ENCODE measurements at regions not wholly inside any gene's neighbourhood (a gene's known extent, or its start where the extent isn't known, plus 50 kb on each side); places are given as distances from the start of the nearest gene placed in this dataset.
A peak's percentile ranks its signal among the peaks of the same experiment; 100 is the strongest.
"Not testable (repeated sequence)": the region's sequence is repeated elsewhere in the genome, so short reads cannot be mapped to it uniquely, and the experiment has no call there.

DNA sequence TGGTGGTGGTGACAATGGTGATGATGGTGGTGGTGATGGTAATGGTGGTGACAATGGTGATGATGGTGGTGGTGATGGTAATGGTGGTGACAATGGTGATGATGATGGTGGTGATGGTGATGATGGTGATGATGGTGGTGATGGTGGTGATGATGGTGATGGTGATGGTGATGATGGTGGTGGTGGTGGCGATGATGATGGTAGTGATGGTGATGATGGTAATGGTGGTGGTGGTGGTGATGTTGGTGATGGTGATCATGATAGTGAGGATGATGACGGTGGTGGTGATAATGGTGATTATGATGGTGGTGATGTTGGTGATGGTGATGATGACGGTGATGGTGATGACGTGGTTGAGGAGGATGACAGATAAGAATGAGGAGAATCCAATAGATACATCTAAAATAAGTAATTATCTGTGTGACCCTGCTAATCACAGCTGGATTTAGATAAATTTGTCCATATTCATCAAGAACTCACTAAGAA lies 170.7 kb upstream of the SFSWAP start:
- ATAC-seq = no peak
- H3K4me3 ChIP-seq = no peak overlapping the region
- no peak for DNase-seq
- peaks cover 0 to 5% (median 0%) of the 10 kb centered on the region in 9 donors for H3K27me3 ChIP-seq
- H3K4me1 ChIP-seq = no peaks in the 10 kb centered on the region
- no peak for TF ChIP-seq POLR2A (IDR thresholded peaks at IDR 0.05)
- TF ChIP-seq, protein P1, sequence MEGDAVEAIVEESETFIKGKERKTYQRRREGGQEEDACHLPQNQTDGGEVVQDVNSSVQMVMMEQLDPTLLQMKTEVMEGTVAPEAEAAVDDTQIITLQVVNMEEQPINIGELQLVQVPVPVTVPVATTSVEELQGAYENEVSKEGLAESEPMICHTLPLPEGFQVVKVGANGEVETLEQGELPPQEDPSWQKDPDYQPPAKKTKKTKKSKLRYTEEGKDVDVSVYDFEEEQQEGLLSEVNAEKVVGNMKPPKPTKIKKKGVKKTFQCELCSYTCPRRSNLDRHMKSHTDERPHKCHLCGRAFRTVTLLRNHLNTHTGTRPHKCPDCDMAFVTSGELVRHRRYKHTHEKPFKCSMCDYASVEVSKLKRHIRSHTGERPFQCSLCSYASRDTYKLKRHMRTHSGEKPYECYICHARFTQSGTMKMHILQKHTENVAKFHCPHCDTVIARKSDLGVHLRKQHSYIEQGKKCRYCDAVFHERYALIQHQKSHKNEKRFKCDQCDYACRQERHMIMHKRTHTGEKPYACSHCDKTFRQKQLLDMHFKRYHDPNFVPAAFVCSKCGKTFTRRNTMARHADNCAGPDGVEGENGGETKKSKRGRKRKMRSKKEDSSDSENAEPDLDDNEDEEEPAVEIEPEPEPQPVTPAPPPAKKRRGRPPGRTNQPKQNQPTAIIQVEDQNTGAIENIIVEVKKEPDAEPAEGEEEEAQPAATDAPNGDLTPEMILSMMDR (IDR thresholded peaks at IDR 0.05) = no peak
- 91 to 94% (median 93%) methylated on average over 4 of the region's 4 CpGs for WGBS, 4 donors
- H3K9me3 ChIP-seq = peaks cover 0 to 3% (median 0%) of the 10 kb centered on the region in 12 donors
- intact Hi-C loops (cut with DNase I) = no loop called here
- no peaks in the 10 kb centered on the region for H3K36me3 ChIP-seq
- no peak overlapping the region for H3K27ac ChIP-seq

DNA sequence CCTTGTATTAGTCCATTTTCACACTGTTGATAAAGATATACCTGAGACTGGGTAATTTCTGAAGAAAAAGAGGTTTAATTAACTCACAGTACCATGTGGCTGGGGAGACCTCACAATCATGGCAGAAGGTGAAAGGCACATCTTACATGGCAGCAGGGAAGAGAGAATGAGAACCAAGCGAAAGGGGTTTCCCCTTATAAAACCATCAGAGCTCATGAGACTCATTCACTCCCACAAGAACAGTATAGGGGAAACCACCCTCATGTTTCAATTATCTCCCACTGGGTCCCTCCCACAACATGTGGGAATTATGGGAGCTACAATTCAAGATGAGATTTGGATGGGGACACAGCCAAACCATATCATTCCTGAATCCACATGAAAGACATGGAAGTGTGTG lies 169.4 kb upstream of the SFSWAP start:
- intact Hi-C loops (cut with DNase I); H3K27me3 ChIP-seq; H3K36me3 ChIP-seq; H3K4me1 ChIP-seq; DNase-seq; H3K9me3 ChIP-seq; H3K27ac ChIP-seq; H3K4me3 ChIP-seq; ATAC-seq: not testable (repeated sequence)
- WGBS, 4 donors = 84 to 100% (median 91%) methylated on average over 1 of the region's 1 CpG

GRCh38 chr12:131542351-131542750 lies 168.5 kb upstream of the SFSWAP start:
- TF ChIP-seq POLR2A (IDR thresholded peaks at IDR 0.05) = no peak
- TF ChIP-seq, protein P1 (IDR thresholded peaks at IDR 0.05) = no peak
- Histone ChIP-seq H3K4me1 (no peaks in the 10 kb centered on the region), H3K9me3 (peaks cover 0 to 3% (median 0%) of the 10 kb centered on the region in 12 donors), H3K27ac (no peak overlapping the region), H3K4me3 (no peak overlapping the region), H3K27me3 (peaks cover 0 to 9% (median 0%) of the 10 kb centered on the region in 9 donors), H3K36me3 (no peaks in the 10 kb centered on the region)
- DNase-seq = no peak
- intact Hi-C loops (cut with DNase I) = no loop called here
- no peak for ATAC-seq
- WGBS, 4 donors = 68 to 73% (median 72%) methylated on average over 4 of the region's 4 CpGs

DNA sequence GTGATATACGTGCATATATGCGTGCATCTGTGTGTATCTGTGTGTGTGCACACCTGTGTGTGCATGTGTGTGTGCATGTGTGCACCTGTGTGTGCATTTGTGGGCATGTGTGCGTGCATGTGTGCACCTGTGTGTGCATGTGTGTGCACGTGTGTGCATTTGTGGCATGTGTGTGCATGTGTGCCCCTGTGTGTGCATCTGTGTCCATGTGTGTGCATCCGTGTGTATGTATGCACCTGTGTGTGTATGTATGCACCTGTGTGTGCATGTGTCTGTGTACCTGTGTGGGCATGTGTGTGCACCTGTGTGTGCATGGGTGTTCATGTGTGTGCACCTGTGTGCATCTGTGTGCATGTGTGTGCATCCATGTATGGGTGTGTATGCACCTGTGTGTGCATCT lies 167.8 kb upstream of the SFSWAP start:
- H3K36me3 ChIP-seq = no peaks in the 10 kb centered on the region
- H3K27me3 ChIP-seq = peaks cover 0 to 10% (median 0%) of the 10 kb centered on the region in 9 donors
- DNase-seq = no peak
- ATAC-seq = peak in 1 of 4 donors; percentile 33
- WGBS, 4 donors = 83 to 95% (median 88%) methylated on average over 4 to 5 of the region's 5 CpGs
- H3K9me3 ChIP-seq = peaks cover 0 to 3% (median 0%) of the 10 kb centered on the region in 12 donors
- no peak for TF ChIP-seq POLR2A (IDR thresholded peaks at IDR 0.05)
- TF ChIP-seq, protein P1 (IDR thresholded peaks at IDR 0.05) = no peak
- intact Hi-C loops (cut with DNase I) = no loop called here
- no peak overlapping the region for H3K4me3 ChIP-seq
- H3K4me1 ChIP-seq = no peaks in the 10 kb centered on the region
- H3K27ac ChIP-seq = no peak overlapping the region

DNA sequence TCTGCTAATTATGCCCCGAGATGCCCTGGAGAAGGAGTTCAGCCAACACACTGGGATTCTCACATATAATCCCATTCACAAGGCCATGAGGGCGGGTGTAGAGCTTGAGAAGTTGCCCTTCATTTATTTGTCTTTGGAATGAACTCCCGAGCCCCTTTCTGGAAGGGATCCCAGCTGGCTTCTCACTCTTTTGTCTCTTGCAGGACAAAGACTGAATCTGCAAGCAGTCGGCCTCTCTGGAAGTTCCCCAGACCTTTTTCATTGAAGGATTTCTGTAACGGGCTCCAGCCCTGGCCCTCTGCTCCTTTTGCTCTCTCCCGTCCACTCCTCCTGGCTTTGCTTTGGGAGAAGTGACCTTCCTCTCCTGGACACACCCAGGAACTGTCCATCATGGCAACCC lies 163.3 kb upstream of the SFSWAP start:
- intact Hi-C loops (cut with DNase I) = no loop called here
- H3K27ac ChIP-seq = no peak overlapping the region
- peaks cover 0 to 3% (median 0%) of the 10 kb centered on the region in 12 donors for H3K9me3 ChIP-seq
- TF ChIP-seq POLR2A (IDR thresholded peaks at IDR 0.05) = no peak
- TF ChIP-seq, protein P1 (IDR thresholded peaks at IDR 0.05) = no peak
- H3K36me3 ChIP-seq = no peaks in the 10 kb centered on the region
- DNase-seq (no peak), ATAC-seq (no peak)
- H3K4me3 ChIP-seq = no peak overlapping the region
- 55 to 64% (median 60%) methylated on average over 5 to 6 of the region's 6 CpGs for WGBS, 4 donors
- H3K4me1 ChIP-seq = no peaks in the 10 kb centered on the region
- peaks cover 0 to 11% (median 0%) of the 10 kb centered on the region in 9 donors for H3K27me3 ChIP-seq
